Activated T-helper 17 cell treated with anti-CD3 and anti-CD28 coated beads, Interleukin-2, amount 50 U/mL, for 72 hours (primary cell): ENCODE measurements at regions not wholly inside any gene's neighbourhood (a gene's known extent, or its start where the extent isn't known, plus 50 kb on each side); places are given as distances from the start of the nearest gene placed in this dataset.
"Not testable (repeated sequence)": the region's sequence is repeated elsewhere in the genome, so short reads cannot be mapped to it uniquely, and the experiment has no call there.

ENCODE experiments used
- ATAC-seq: fragments of 150-1000 bp; cut with Tn5 transposase; replicated peaks from 2 replicates; pipeline ENCODE4 v1.10.0; 2021; ENCODE audit warnings: mild to moderate bottlenecking, moderate library complexity
- H3K27ac Mint-ChIP-seq: one replicate; pipeline ENCODE4 v1.8.0; 2022; ENCODE audit warnings: mixed read lengths
- H3K27me3 Mint-ChIP-seq: one replicate; pipeline ENCODE4 v1.8.0; 2022; ENCODE audit warnings: mixed read lengths
- H3K36me3 Mint-ChIP-seq: one replicate; pipeline ENCODE4 v1.8.0; 2022; ENCODE audit warnings: low read depth, mild to moderate bottlenecking, mixed read lengths
- H3K4me1 Mint-ChIP-seq: one replicate; pipeline ENCODE4 v1.8.0; 2022; ENCODE audit warnings: mixed read lengths
- H3K4me3 Mint-ChIP-seq: one replicate; pipeline ENCODE4 v1.8.0; 2022; ENCODE audit warnings: mild to moderate bottlenecking, mixed read lengths
- H3K9me3 Mint-ChIP-seq: one replicate; pipeline ENCODE4 v1.8.0; 2022; ENCODE audit warnings: mixed read lengths

- Mint-ChIP-seq H3K4me3 (no peak overlapping the region), H3K9me3 (no peaks in the 10 kb centered on the region), H3K4me1 (no peaks in the 10 kb centered on the region)
Measured at GRCh38 chr2:198546122-198546521, 741.7 kb downstream of the PLCL1 start.

GRCh38 chr2:198545411-198545810, 741.0 kb downstream of the PLCL1 start:
- Mint-ChIP-seq H3K4me1 (no peaks in the 10 kb centered on the region), H3K4me3 (no peak overlapping the region), H3K27me3 (no peaks in the 10 kb centered on the region), H3K9me3 (no peaks in the 10 kb centered on the region), H3K36me3 (no peaks in the 10 kb centered on the region), H3K27ac (no peak overlapping the region)
- ATAC-seq = no peak

More at GRCh38 chr2:198546122-198546521, 741.7 kb downstream of the PLCL1 start:
- Mint-ChIP-seq H3K27me3 (no peaks in the 10 kb centered on the region), H3K27ac (no peak overlapping the region), H3K36me3 (no peaks in the 10 kb centered on the region)
- ATAC-seq = no peak

GRCh38 chr2:198544461-198544860, 740.1 kb downstream of the PLCL1 start:
- Mint-ChIP-seq H3K4me1 (no peaks in the 10 kb centered on the region), H3K27ac (no peak overlapping the region), H3K9me3 (no peaks in the 10 kb centered on the region), H3K4me3 (no peak overlapping the region), H3K36me3 (no peaks in the 10 kb centered on the region), H3K27me3 (no peaks in the 10 kb centered on the region)
- no peak for ATAC-seq

- no peak overlapping the region for H3K4me3 Mint-ChIP-seq
- no peak overlapping the region for H3K27ac Mint-ChIP-seq
- no peaks in the 10 kb centered on the region for H3K36me3 Mint-ChIP-seq
- H3K9me3 Mint-ChIP-seq = no peaks in the 10 kb centered on the region
- peaks cover 7% of the 10 kb centered on the region for H3K27me3 Mint-ChIP-seq
- H3K4me1 Mint-ChIP-seq = no peaks in the 10 kb centered on the region
- ATAC-seq = no peak
Measured at GRCh38 chr2:198534756-198535155, 730.4 kb downstream of the PLCL1 start.

- no peaks in the 10 kb centered on the region for H3K36me3 Mint-ChIP-seq
- no peaks in the 10 kb centered on the region for H3K4me1 Mint-ChIP-seq
- no peak for ATAC-seq
- H3K9me3 Mint-ChIP-seq = no peaks in the 10 kb centered on the region
- peaks cover 13% of the 10 kb centered on the region for H3K27me3 Mint-ChIP-seq
- H3K27ac Mint-ChIP-seq = no peak overlapping the region
- no peak overlapping the region for H3K4me3 Mint-ChIP-seq
Measured at GRCh38 chr2:198525211-198525969, 721.0 kb downstream of the PLCL1 start.

- no peak for ATAC-seq
- H3K36me3 Mint-ChIP-seq = no peaks in the 10 kb centered on the region
- no peak overlapping the region for H3K27ac Mint-ChIP-seq
- peaks cover 16% of the 10 kb centered on the region for H3K27me3 Mint-ChIP-seq
- no peaks in the 10 kb centered on the region for H3K4me1 Mint-ChIP-seq
- H3K4me3 Mint-ChIP-seq = no peak overlapping the region
- no peaks in the 10 kb centered on the region for H3K9me3 Mint-ChIP-seq
Measured at GRCh38 chr2:198523710-198524109, 719.3 kb downstream of the PLCL1 start.

- H3K9me3 Mint-ChIP-seq = no peaks in the 10 kb centered on the region
- H3K4me1 Mint-ChIP-seq = no peaks in the 10 kb centered on the region
- H3K27me3 Mint-ChIP-seq = peaks cover 12% of the 10 kb centered on the region
- no peaks in the 10 kb centered on the region for H3K36me3 Mint-ChIP-seq
- no peak overlapping the region for H3K4me3 Mint-ChIP-seq
- ATAC-seq = no peak
- H3K27ac Mint-ChIP-seq = no peak overlapping the region
Measured at GRCh38 chr2:198518935-198519334, 714.5 kb downstream of the PLCL1 start.

- Mint-ChIP-seq H3K36me3 (no peaks in the 10 kb centered on the region), H3K4me3 (no peak overlapping the region), H3K27ac (no peak overlapping the region), H3K4me1 (no peaks in the 10 kb centered on the region), H3K9me3 (no peaks in the 10 kb centered on the region), H3K27me3 (peaks cover 12% of the 10 kb centered on the region)
- ATAC-seq = no peak
Measured at GRCh38 chr2:198517976-198518375, 713.6 kb downstream of the PLCL1 start.

- not testable (repeated sequence) for H3K27ac Mint-ChIP-seq, H3K4me1 Mint-ChIP-seq, H3K9me3 Mint-ChIP-seq, H3K4me3 Mint-ChIP-seq, H3K36me3 Mint-ChIP-seq, ATAC-seq, H3K27me3 Mint-ChIP-seq
Measured at GRCh38 chr2:198508610-198509009, 704.2 kb downstream of the PLCL1 start.

- H3K27ac Mint-ChIP-seq = no peak overlapping the region
- no peaks in the 10 kb centered on the region for H3K36me3 Mint-ChIP-seq
- ATAC-seq = no peak
- H3K4me3 Mint-ChIP-seq = no peak overlapping the region
- no peaks in the 10 kb centered on the region for H3K9me3 Mint-ChIP-seq
- H3K4me1 Mint-ChIP-seq = no peaks in the 10 kb centered on the region
- peaks cover 8% of the 10 kb centered on the region for H3K27me3 Mint-ChIP-seq
Measured at GRCh38 chr2:198499539-198499938, 695.1 kb downstream of the PLCL1 start.

GRCh38 chr2:198498516-198498915, 694.1 kb downstream of the PLCL1 start:
- no peaks in the 10 kb centered on the region for H3K9me3 Mint-ChIP-seq
- no peak overlapping the region for H3K27ac Mint-ChIP-seq
- peaks cover 8% of the 10 kb centered on the region for H3K27me3 Mint-ChIP-seq
- no peak for ATAC-seq
- no peak overlapping the region for H3K4me3 Mint-ChIP-seq
- no peaks in the 10 kb centered on the region for H3K36me3 Mint-ChIP-seq
- no peaks in the 10 kb centered on the region for H3K4me1 Mint-ChIP-seq

- no peak overlapping the region for H3K27ac Mint-ChIP-seq
- no peak overlapping the region for H3K4me3 Mint-ChIP-seq
- H3K9me3 Mint-ChIP-seq = no peaks in the 10 kb centered on the region
- peaks cover 8% of the 10 kb centered on the region for H3K27me3 Mint-ChIP-seq
- ATAC-seq = no peak
- no peaks in the 10 kb centered on the region for H3K4me1 Mint-ChIP-seq
- no peaks in the 10 kb centered on the region for H3K36me3 Mint-ChIP-seq
Measured at GRCh38 chr2:198498048-198498447, 693.7 kb downstream of the PLCL1 start.

GRCh38 chr2:198494931-198495330, 690.5 kb downstream of the PLCL1 start:
- no peak for ATAC-seq
- Mint-ChIP-seq H3K4me1 (no peaks in the 10 kb centered on the region), H3K9me3 (no peaks in the 10 kb centered on the region), H3K27ac (no peak overlapping the region), H3K36me3 (no peaks in the 10 kb centered on the region), H3K4me3 (no peak overlapping the region), H3K27me3 (peaks cover 11% of the 10 kb centered on the region)

- no peaks in the 10 kb centered on the region for H3K36me3 Mint-ChIP-seq
- peaks cover 9% of the 10 kb centered on the region for H3K27me3 Mint-ChIP-seq
- no peaks in the 10 kb centered on the region for H3K9me3 Mint-ChIP-seq
- no peak for ATAC-seq
- no peak overlapping the region for H3K4me3 Mint-ChIP-seq
- no peaks in the 10 kb centered on the region for H3K4me1 Mint-ChIP-seq
- H3K27ac Mint-ChIP-seq = no peak overlapping the region
Measured at GRCh38 chr2:198490748-198491147, 686.4 kb downstream of the PLCL1 start.

- ATAC-seq = no peak
- Mint-ChIP-seq H3K27me3 (peaks cover 9% of the 10 kb centered on the region), H3K9me3 (no peaks in the 10 kb centered on the region), H3K27ac (no peak overlapping the region), H3K4me3 (no peak overlapping the region), H3K4me1 (no peaks in the 10 kb centered on the region), H3K36me3 (no peaks in the 10 kb centered on the region)
Measured at GRCh38 chr2:198488964-198489363, 684.6 kb downstream of the PLCL1 start.

- no peak overlapping the region for H3K4me3 Mint-ChIP-seq
- no peak overlapping the region for H3K27ac Mint-ChIP-seq
- no peaks in the 10 kb centered on the region for H3K9me3 Mint-ChIP-seq
- no peaks in the 10 kb centered on the region for H3K27me3 Mint-ChIP-seq
- H3K4me1 Mint-ChIP-seq = no peaks in the 10 kb centered on the region
- ATAC-seq = no peak
- no peaks in the 10 kb centered on the region for H3K36me3 Mint-ChIP-seq
Measured at GRCh38 chr2:198483051-198483450, 678.7 kb downstream of the PLCL1 start.
